Vagina (tissue), 2 donors: ENCODE measurements at regions not wholly inside any gene's neighbourhood (a gene's known extent, or its start where the extent isn't known, plus 50 kb on each side); places are given as distances from the start of the nearest gene placed in this dataset.

ENCODE experiments used
- DNase-seq, 2 donors: peaks; one replicate each; pipeline ENCODE4 v3.0.0-alpha.2; 2017; ENCODE audit errors: extremely low spot score in 2 of 2
- H3K27ac ChIP-seq: fragments of 200-600 bp; sonication (generic); one replicate; pipeline ENCODE4 v1.5.1; 2019
- H3K27me3 ChIP-seq: fragments of 200-600 bp; sonication (generic); one replicate; pipeline ENCODE4 v1.5.1; 2019
- H3K36me3 ChIP-seq, 2 donors: fragments of 200-600 bp; sonication (generic); one replicate each; pipeline ENCODE4 v1.5.1; 2017 to 2019
- H3K4me1 ChIP-seq: fragments of 200-600 bp; sonication (generic); one replicate; pipeline ENCODE4 v1.5.1; 2019
- H3K4me3 ChIP-seq, 2 donors: fragments of 200-600 bp; sonication (generic); 1 replicate in 1 of 2; 2 replicates in 1 of 2; pipeline ENCODE4 v1.5.1; 2016 to 2019
- H3K9me3 ChIP-seq: fragments of 200-600 bp; sonication (generic); one replicate; pipeline ENCODE4 v1.5.1; 2019
- CTCF ChIP-seq, 3 experiments: fragments of 450-650 bp in 2 of 3; fragments of 200-600 bp in 1 of 3; sonication (generic) in 1 of 3; IDR thresholded peaks; one replicate each; pipeline ENCODE4 v1.5.1; 2017 to 2019; ENCODE audit warnings: antibody characterized with exemption in 3 of 3, mild to moderate bottlenecking in 2 of 3, moderate library complexity in 2 of 3
- POLR2A ChIP-seq, 2 donors: fragments of 450-650 bp; IDR thresholded peaks; one replicate each; pipeline ENCODE4 v1.6.1; 2017; ENCODE audit warnings: antibody characterized with exemption in 2 of 2, mild to moderate bottlenecking in 2 of 2, moderate library complexity in 2 of 2
- POLR2AphosphoS5 ChIP-seq, 2 donors: sonication (generic); formaldehyde crosslinking; IDR thresholded peaks; one replicate each; pipeline ENCODE4 v1.9.0; 2017; ENCODE audit warnings: antibody characterized with exemption in 2 of 2, mild to moderate bottlenecking in 2 of 2, low read depth in 1 of 2; ENCODE audit not compliant: insufficient read depth in 1 of 2
- intact Hi-C: fragments of 100-400 bp; cut with DNase I; formaldehyde crosslinking; loops from one replicate; pipeline ENCODE4 v1.15.1; 2023

GRCh38 chr6:29999416-29999815, 57.1 kb downstream of the HLA-A start:
- H3K4me3 ChIP-seq = no peak overlapping the region
- H3K9me3 ChIP-seq = no peaks in the 10 kb centered on the region
- H3K27me3 ChIP-seq = no peaks in the 10 kb centered on the region
- no peak for TF ChIP-seq POLR2A (IDR thresholded peaks at IDR 0.05)
- TF ChIP-seq POLR2AphosphoS5 (IDR thresholded peaks at IDR 0.05; ENCODE audit: insufficient read depth in 1 of 2, low read depth in 1 of 2) = no peak
- no peak for TF ChIP-seq CTCF (IDR thresholded peaks at IDR 0.05)
- H3K27ac ChIP-seq = no peak overlapping the region
- H3K4me1 ChIP-seq = no peaks in the 10 kb centered on the region
- peak in 1 of 2 donors; percentile 93 for DNase-seq
- no peaks in the 10 kb centered on the region for H3K36me3 ChIP-seq
- intact Hi-C loops = no loop called here

GRCh38 chr6:30000156-30000791, 57.9 kb downstream of the HLA-A start:
- peak in 1 of 2 donors; percentile 22 for DNase-seq
- Histone ChIP-seq H3K36me3 (no peaks in the 10 kb centered on the region), H3K27ac (no peak overlapping the region), H3K4me3 (no peak overlapping the region), H3K9me3 (no peaks in the 10 kb centered on the region), H3K27me3 (no peaks in the 10 kb centered on the region), H3K4me1 (no peaks in the 10 kb centered on the region)
- intact Hi-C loops = no loop called here
- TF ChIP-seq POLR2A (IDR thresholded peaks at IDR 0.05) (no peak), POLR2AphosphoS5 (IDR thresholded peaks at IDR 0.05; ENCODE audit: insufficient read depth in 1 of 2, low read depth in 1 of 2) (no peak), CTCF (IDR thresholded peaks at IDR 0.05) (no peak)

GRCh38 chr6:30002871-30003270, 58.2 kb upstream of the POLR1H start:
- H3K27ac ChIP-seq = no peak overlapping the region
- H3K36me3 ChIP-seq = no peaks in the 10 kb centered on the region
- H3K4me1 ChIP-seq = peaks cover 19% of the 10 kb centered on the region
- intact Hi-C loops = no loop called here
- H3K4me3 ChIP-seq = no peak overlapping the region
- TF ChIP-seq POLR2AphosphoS5 (IDR thresholded peaks at IDR 0.05; ENCODE audit: insufficient read depth in 1 of 2, low read depth in 1 of 2) = no peak
- no peak for TF ChIP-seq POLR2A (IDR thresholded peaks at IDR 0.05)
- no peak for TF ChIP-seq CTCF (IDR thresholded peaks at IDR 0.05)
- H3K9me3 ChIP-seq = no peaks in the 10 kb centered on the region
- no peaks in the 10 kb centered on the region for H3K27me3 ChIP-seq
- DNase-seq = no peak

- no peaks in the 10 kb centered on the region for H3K27me3 ChIP-seq
- H3K9me3 ChIP-seq = no peaks in the 10 kb centered on the region
- TF ChIP-seq CTCF (IDR thresholded peaks at IDR 0.05) = no peak
- TF ChIP-seq POLR2A (IDR thresholded peaks at IDR 0.05) = no peak
- no peak for TF ChIP-seq POLR2AphosphoS5 (IDR thresholded peaks at IDR 0.05; ENCODE audit: insufficient read depth in 1 of 2, low read depth in 1 of 2)
- no peak for DNase-seq
- H3K36me3 ChIP-seq = no peaks in the 10 kb centered on the region
- no peak overlapping the region for H3K4me3 ChIP-seq
- peak overlapping the region; percentile 53 for H3K27ac ChIP-seq
- H3K4me1 ChIP-seq = peaks cover 19% of the 10 kb centered on the region
- intact Hi-C loops = no loop called here
Observed at GRCh38 chr6:30005482-30005881, 55.6 kb upstream of the POLR1H start.
